NCI-H2029 (cell line): ENCODE measurements at regions not wholly inside any gene's neighbourhood (a gene's known extent, or its start where the extent isn't known, plus 50 kb on each side); places are given as distances from the start of the nearest gene placed in this dataset.

Source experiments
- DNase-seq: peaks from one replicate; lab custom pipeline; 2025; lab: John Stamatoyannopoulos, UW

DNA sequence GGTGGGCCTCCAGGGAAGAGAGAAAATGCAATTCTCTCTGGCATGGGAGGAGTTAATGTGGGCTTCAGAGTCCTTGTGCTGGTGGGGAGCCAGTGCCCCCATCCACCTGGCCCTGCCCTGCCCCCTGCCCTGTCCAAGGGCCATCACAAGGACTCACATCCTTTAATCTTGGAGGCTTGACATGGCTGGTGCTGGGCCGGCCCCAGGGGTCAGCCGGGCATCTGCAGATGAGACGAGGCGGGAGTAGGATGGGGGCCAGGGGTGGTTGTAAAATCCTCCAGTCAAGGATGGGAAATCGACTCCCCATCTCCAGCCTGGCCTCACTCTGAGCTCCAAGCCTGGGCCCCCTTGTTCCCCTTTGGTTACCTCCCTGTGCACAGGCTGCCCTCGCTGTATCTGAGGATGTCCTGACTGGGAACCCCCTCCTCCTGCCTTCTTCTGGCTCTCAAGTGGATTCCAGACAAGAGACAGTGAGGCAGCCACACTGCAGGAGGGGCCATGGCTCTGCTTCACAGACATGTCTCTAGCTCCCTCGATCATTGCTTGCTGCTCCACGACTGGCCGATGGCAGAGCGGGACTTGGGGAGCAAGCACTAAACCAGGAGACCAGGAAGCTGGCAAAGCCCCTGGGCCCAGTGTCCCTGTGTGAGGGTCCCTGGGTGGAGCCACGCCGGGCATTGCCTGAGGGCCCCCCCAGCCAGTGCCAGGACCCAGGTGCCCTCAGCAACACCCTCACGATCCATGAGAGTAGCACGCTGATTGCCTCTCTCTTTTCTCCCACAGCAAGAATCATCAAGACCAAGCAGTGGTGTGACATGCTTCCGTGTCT, 1120.5 kb downstream of the BRD1 start:
- no peak for DNase-seq

DNA sequence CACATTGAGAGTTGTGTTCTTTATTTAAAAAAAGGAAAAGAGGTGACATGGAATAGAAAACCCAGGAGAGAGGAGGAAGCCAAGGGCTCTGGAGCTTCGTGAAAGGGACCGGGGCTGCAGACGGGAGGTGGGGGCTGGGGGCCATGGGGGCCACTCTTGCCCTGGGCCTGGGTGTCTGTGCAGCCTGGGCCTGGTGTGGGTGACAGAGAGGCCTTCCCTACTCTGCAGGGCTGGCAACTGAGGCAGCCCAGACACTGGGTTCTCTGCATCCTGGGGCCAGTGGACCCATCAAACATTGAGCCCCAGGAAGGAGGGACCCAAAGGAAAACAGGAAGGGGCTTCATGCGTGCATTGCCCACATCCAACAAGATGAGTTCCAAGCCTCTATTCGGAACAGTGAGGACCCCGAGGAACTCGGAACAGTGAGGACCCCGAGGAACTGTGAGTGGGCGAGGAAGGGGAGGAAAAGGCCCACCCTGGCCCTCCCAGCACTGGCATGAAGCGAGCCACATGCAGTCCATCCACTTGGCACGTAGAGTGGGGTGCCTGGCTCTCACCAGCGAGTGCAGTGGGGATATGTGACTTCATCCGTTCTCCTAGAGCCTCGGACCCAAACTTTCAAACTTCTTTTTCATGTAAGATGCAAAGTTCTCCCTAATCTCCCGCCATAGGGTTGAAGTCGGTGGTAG, 1121.6 kb downstream of the BRD1 start:
- DNase-seq: no peak

DNA sequence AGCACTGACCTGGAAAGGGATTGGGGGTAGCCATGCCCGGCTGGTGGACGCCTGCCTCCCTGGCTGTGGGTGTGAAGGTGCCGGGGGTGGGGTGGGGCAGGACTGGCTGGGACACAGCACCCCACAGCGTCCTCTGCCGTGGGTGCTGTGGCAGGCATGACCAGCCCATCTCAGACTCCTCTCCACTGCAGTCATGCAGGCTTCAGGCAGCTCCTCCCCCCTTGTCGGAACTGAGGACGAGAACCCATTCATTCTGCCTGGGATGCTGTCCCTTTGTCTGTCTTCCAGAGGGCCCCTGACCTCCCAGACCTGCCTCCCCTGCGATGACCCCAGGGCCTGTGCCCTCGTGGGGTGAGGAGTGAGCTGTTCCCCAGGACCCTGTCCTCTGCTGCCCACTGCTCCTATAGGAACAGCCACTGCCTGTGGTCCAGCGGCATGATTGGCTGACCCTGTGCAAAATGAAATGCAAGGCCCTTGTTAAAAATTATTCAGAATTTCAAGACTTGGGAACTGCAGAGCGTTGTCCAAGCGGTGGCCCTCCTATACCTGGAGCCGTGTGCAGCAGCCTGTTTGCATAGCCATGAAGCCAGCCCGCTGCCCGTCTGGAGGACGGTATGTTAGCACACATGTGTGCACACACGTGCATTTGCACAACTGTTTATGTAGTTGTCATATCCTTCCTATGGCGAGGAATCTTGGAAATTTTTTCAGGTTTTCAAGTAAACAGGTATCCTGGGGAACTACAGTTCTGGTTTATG, 1122.3 kb downstream of the BRD1 start:
- DNase-seq: no peak

DNA sequence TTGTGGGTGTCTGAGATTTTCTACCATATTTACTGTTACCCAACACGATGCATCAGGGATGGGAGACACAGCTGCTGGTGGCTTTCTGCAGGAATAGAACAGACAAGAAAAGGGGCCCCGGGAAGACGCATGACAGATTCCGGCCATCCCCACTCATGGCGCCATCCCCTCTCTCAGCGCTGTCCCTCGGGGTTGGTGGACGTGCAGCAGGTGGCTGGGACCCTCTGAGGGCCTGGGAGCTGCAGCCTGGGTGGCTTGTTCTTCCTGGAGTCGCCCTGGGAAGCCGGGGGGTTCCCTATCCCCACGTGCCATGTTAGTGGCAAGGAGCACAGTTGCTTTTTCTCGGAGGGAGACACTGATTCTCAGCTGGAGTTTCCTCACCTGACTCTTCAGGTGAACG, 1123.3 kb downstream of the BRD1 start:
- DNase-seq: no peak

DNA sequence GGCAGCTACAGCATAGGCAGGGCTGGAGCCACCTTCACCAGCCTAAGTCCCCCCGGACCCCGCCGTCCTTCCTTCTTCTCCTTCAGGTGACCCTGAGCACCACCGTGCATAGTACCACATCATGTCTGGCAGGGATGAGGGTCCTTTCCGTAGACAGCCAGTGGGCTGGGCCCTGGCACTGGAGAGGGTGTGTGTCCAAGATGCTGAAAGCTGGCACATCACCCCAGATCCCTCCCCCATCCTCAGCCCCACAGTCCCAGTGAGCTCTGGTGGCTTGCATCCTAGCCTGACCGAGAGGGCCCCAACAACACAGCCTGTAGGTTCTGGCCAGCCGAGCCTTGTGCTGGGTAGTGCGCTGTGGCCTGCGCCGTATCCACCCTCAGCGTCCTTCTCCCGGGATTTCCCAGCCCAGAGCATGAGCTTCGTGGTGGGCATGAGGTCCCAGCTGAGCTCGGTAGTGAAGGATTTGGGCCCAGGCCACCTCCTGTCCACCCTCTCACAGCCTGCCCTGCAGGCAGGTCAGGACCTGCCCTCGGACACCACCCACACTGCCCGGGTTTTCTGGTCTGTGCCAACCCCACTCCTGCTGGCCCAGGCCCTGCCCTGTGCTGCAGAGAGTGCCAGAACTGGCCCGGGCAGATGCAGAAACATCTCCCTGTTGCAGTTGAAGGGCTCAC, 1124.3 kb downstream of the BRD1 start:
- no peak for DNase-seq

DNA sequence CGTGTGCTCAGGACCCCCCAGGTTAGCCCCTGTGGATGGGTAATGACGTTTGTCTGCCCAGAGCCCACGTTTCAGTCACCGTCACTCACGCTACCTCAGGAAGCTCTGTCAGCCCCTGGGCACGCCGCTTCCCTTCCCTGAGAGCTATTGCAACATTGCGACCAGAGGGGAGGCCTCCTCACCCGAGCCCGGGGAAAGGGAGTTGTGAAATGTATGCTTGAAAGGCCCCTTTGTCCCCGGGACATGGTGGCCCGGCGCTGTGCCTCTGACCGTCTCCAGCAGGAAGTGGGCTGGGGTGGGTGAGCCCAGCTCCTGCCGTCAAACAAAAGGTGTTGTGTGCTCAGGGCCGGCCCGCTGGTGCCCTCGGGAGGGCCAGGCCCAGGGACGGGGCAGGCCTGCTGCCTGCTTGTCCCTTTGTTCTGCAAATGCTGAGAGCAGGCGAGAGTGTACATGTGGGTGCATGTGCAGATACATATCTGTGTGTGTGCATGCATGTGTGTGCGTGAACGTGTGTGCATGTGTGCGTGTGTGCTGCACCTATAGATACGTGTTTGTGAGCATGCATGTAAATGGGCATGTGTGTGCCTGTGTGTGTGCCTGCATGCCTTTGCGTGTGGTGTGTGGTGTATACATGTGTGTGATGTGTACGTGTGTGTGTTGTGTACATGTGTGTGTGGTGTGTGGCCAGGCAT, 1125.0 kb downstream of the BRD1 start:
- DNase-seq: no peak

DNA sequence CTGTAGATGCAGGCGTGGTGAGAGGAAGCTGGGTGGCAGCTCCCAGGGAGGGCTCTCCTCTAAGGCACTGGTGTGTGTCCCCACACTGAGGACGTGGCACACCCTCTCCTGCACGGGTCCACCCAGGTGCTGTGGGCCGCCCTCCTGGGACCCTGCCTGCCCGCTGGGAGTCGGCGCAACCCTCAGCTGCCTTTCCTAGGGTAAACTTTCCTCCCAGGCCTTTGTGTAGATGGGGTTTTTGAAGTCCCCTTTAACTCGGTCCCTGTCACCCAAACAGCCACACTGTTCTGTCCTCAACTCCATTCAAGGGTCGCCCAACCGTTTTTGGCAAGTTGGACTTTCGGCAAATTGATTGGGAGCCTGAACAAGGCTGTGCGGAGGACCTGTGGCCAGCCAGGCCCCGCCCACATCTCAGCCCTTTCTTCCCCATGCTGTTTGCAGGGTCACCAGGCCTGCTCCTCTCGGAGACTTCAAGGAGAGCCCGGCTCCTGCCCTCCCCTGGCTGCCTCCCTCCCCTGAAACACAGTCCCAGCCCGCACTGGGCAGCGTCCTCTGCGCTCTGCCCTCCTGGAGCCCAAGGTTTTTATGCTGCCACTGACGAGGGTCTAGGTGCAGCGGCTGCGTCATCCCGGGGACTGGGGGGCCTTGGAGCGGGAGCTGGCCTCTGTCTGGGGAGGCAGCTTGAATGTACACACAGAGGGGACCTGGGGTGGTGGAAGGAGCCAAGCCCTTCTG, 1126.2 kb downstream of the BRD1 start:
- DNase-seq: no peak

DNA sequence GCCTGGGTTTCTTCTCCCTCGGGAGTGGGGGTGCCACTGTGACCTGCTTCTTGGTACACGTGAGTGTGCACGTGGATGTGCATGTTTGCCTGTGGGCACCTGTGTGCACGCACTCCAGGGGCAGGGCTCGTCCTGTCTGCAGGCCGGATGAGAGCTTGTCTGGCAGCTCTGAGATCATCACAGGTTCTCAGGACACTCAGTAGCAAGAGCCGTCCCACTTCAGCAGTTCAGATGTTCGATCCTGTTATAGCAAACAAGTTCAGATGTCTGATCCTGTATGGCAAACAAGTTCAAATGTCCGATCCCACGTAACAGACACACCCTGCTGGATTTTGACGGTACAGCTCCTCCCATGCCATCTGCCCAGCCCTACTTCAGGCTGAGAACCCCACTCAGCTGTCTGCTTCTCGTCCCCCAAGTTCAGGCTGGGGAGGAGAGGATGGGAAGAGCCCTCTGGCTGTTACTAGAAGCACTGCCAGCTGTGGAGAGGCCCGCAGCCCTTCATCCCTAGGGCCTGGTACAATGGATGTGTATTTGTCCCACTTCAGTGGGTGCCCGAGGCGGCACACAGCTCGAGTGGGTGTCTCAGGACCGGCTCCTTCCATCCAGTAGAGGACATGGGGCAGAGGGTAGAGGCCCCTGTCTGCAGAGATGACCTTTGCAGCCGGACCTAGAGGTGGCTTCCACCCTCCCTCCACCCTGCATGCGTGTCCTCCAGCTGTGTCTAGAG, 1126.9 kb downstream of the BRD1 start:
- DNase-seq: no peak

DNA sequence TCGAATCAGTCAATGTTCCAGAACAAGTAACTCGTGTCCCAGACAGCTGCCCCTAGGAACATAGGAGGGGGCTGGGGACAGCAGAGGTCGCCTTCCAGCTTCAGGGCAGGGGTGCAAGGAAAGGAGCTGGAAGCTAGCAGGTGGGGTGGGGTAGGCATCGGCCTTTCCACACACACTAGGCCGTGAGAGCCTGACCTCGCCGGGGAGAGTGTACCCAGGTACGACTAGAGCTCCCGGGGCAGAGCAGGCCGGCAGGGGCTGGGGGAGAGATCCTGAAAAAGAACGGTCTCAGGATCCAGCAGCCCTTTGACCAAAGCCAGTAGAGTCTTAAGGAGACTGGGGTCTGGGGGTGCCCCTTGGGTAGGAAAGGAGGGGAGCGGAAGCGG, 1127.5 kb downstream of the BRD1 start:
- no peak for DNase-seq

DNA sequence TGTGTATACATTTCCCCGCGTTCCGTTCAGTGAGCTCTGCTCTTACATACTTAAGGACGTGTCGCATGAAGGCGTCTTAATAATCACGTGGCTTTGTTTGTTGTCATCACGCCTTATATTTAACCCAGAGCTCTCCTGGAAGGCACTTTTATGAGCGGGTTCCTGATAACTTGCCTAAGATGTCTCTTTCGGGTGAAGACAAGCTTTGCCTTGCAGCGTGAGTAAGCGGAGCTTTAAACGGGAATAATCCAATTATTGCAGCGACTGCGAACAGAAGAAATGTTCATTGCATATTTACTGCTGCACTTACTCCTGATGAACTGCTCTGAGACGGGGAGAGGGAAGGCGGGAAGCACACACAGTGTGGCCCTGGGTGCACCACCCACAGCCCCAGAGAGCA, 1128.2 kb downstream of the BRD1 start:
- no peak for DNase-seq

DNA sequence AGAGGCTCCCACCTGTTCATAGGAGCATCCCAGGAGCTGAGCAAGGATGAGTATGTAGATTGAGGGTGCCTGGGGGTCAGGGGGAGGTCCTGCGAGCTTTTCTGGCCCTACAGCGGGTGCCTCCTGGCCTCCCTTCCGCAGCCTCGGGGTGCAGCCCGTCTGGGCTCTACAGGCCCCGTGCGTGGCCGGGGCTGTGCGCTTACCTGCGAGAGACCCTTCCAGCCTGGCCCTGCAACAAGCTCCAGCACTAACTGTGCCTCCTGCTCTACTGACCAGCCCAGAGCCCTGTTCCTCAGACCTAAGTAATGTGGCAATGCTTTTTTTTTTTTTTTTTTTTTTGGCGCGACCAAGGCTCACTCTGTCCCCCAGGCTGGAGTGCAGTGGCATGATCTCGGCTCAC, 1129.1 kb downstream of the BRD1 start:
- no peak for DNase-seq

DNA sequence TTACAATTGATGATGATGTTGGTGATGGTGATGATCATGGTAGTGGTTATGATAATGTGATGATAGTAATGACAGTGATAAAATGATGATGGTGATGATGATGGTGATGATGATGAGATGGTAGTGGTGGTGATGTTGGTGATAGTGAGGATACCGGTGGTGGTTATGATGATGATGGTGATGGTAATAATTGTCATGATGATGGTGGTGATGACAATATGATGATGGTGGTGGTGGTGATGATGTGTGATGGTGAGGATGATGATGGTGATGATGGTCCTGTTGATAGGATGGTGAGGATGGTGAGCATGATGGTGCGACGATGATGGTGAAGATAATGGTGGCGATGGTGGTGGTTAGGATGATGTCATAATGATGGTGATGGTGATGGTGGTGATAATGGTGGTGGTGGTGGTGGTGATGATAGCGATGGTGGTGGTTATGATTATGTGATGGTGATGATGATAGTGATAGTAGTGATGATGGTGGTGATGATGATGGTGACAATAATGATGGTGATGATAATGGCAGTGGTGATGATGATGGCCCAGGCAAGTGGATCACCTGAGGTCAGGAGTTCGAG, 1129.9 kb downstream of the BRD1 start:
- DNase-seq: no peak

DNA sequence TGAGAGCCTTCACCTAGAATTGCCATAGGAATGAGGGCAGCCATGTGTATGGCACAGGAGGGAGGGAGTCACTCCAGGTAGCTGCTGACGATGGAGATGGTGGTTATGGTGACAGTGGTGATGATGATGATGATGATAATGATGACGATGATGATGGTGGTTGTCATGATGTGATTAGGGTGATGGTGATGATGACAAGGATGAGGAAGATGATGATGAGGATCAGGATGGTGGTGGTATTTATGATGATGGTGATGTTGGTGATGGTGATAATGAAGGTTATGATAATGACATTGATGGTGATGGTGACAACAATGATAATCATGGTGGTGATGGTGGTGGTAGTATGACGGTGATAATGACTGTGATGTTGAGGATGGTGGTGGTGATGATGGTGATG, 1130.5 kb downstream of the BRD1 start:
- no peak for DNase-seq

DNA sequence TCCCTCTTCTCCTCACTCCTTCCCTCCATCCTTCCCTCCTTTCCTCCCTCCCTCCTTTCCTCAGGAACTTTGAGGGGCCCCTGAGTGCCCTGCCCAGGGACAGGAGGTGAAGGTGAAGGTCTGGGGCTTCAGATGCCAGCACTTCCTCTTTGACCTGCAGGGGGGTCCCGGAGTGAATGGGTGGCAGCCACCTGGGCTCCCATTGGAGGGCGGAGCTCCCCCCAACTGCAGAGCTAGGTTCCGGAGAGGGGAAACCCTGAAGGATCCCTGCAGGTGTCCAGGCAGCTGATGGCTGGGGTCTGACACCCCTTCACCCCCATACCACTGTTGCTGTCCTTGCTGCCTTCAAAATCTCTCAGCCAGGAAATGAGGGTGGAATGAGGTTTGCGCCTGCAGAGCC, 1131.3 kb downstream of the BRD1 start:
- no peak for DNase-seq

DNA sequence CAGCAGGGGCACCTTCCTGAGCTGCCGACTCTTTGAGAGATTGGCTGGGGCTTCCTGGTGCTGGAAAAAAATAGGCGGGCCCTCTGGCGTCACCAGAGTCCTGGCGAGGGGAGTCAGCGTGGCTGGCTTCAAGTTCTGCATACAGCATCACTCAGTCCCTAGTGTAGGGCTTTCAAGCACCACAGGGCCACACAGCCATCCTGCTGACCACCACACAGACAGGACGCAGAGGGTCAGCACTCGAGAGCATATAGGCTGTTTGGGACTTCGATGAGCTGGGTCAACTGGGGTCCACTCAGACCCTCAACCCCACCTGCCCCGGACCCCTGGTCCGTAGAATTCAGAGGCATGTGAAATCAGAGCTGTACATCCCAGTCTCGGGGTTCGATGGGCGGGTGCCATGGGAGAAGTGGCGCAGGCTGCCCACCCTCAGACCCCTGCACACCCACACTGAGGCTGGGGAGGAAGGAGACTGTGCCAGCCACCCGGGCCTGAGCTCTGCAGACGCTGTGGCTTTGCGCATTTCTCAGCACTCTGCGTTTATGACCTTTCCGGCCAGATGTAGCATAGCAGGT, 1131.9 kb downstream of the BRD1 start:
- no peak for DNase-seq

DNA sequence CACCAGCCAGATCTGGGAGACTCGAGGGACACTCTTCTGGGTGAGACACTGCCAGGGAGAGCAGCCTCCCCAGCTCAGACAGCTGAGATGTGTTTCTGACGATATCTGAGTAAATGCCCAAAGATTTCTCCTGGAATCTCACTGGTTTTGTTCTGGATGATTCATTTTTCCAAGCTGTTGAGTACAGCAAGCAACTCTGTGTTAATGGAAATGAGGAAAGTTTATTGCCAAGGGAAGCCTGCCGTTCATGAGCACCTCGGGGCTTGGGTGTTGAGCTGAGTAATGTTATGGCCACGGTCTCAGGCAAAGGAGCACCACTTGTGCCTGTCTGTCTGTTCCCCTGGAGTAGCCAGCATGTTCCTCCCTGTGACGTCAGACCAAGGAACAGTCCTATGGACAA, 1132.4 kb downstream of the BRD1 start:
- no peak for DNase-seq

DNA sequence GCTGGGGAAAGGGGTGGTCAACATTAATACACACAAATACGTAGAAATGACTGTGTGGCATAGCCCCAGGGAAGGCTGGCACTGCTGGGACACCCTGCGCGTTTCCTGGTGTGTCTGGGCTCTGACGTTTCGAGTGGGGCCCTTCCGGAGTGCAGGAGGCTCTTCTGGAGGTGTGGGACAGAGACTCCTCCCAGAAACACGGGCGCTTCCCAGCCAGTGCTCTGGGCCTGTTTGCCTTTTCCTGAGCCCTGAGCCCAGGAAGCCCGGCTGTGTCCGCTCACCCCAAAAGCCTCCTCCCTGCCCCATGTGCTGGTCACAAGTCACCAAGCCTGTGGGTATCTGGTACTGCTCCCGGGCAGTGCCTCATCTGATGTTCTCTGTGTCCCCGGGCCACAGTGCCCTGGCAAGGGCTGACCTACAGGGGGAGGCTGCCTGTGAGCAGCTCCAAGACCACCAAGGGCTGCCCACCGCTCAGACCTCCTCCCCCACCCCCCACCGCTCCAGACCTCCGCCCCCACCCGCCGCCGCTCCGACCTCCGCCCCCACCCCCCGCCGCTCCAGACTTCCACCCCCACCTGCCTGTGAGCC, 1133.3 kb downstream of the BRD1 start:
- no peak for DNase-seq

DNA sequence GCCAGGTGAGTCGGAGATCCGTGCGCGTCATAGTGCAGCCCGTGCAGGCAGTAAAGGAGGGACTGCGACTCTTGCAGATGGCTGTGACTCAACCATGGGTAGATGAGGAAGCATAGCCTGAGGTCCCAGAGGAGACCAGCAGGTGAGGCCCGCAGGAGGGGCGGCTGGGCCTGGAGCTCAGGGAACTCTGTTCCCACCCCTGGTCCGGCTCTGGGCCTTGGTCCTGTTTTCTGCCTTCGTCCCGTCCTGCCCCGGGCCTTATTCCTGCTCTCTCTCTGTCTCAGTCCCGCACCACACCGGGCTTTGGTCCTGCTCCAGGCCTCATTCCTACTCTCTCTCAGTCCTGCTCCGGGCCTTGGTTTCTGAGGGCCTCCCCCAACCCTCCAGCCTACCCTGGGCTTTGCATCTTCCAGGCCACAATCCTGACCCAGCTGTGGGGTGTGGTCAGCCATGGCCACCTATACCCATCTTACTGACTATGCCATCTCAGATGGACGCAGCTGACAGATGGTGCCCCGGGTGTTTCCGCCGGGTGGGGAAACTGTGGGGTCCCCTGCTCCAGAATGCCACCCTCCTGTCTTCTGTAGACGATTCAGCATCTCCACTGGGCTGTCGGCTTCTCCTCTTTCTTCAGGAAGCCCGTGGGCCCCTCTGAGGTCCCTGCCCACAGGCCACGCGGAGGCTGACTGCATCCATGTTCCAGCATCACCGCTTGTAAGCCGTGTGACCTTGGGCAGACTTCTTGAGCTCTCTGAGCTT, 1134.1 kb downstream of the BRD1 start:
- no peak for DNase-seq
